PC-9 (cell line): ENCODE measurements at regions not wholly inside any gene's neighbourhood (a gene's known extent, or its start where the extent isn't known, plus 50 kb on each side); places are given as distances from the start of the nearest gene placed in this dataset.

Experiments used
- CTCF ChIP-seq: fragments of 200-600 bp; sonication (generic); conservative IDR thresholded peaks from 2 replicates; pipeline ENCODE4 v1.6.1; 2017; ENCODE audit warnings: mixed run types, antibody characterized with exemption, mild to moderate bottlenecking, moderate library complexity
- EZH2 ChIP-seq: fragments of 200-600 bp; sonication (generic); IDR thresholded peaks from 2 replicates; pipeline ENCODE4 v1.8.0; 2017; ENCODE audit warnings: antibody characterized with exemption, low read depth

DNA sequence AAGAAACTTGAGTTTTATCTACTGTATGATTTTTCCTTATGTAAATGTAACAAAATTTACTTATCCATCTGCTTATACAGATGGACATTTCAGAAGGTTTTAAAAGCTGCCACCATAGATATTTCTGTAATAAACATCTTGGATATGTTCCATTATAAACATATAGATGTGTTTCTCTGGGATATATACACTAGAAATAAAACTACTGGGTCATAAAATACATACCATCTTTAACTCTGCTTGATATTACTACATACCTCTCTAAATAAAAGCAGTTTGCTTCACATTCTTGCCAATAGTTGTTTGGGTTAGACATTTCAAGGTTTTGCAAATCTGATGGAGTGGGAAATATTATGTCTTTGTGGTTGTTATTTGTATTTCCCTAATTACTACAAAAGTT lies 220.6 kb downstream of the FBXO8 start:
- TF ChIP-seq CTCF, result no peak
- TF ChIP-seq EZH2, result no peak
